ENCODE measurements at regions not wholly inside any gene's neighbourhood (a gene's known extent, or its start where the extent isn't known, plus 50 kb on each side); places are given as distances from the start of the nearest gene placed in this dataset.

DNA sequence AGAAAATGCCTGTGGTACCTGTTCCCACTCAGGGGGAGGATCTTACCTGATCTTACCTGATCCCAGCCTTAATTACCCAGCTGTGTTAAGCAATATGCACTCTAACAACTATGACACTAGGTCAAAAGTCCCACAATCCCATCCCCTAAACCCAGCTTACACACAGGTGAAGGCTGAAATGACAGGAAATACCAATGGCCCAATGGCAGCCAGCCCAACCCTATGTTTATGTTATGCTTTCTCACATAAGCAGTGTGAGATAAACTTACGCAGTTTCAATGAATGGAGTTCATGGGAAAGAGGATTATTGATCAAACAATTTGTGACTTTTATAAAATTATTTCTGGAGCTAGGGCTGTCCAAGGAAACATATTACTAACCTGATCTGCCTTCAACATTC lies 91.9 kb downstream of the GPAM start:
- no peaks in the 10 kb centered on the region for H3F3A ChIP-seq (ENCODE audit: low read depth)
- no peak overlapping the region for H2AFZ ChIP-seq (ENCODE audit: low read length)
- no peaks in the 10 kb centered on the region for H3K9me2 ChIP-seq (replicated peaks; ENCODE audit: low read depth, low read length)
- H3K4me2 ChIP-seq (ENCODE audit: low read depth, low read length, poor library complexity, severe bottlenecking) = no peak overlapping the region
- peaks cover 2% of the 10 kb centered on the region; the same call in 1 of the 2 replicates for H3K9me3 ChIP-seq (ENCODE audit: insufficient read depth, low read depth, low read length)
- H3K36me3 ChIP-seq (ENCODE audit: insufficient read depth, low read length) = no peaks in the 10 kb centered on the region
- TF ChIP-seq EZH2phosphoT487 (IDR thresholded peaks at IDR 0.05; ENCODE audit: borderline replicate concordance) = no peak
- no peak for TF ChIP-seq CTCF (conservative IDR thresholded peaks at IDR 0.05; ENCODE audit: low read length)
- H4K20me1 ChIP-seq (ENCODE audit: insufficient read depth, low read length, poor library complexity, severe bottlenecking) = no peaks in the 10 kb centered on the region
- no peak overlapping the region for H3K9ac ChIP-seq (ENCODE audit: low read depth, low read length, poor library complexity, severe bottlenecking)
- no peak overlapping the region for H3K4me3 ChIP-seq (ENCODE audit: low read length, poor library complexity, severe bottlenecking)
- H3K27me3 ChIP-seq (ENCODE audit: insufficient read depth, low read length, poor library complexity, severe bottlenecking) = no peaks in the 10 kb centered on the region
- no peaks in the 10 kb centered on the region for H3K79me2 ChIP-seq (ENCODE audit: insufficient read depth, low read length)
- H3K4me1 ChIP-seq (ENCODE audit: insufficient read depth, low read length, poor library complexity, severe bottlenecking) = no peaks in the 10 kb centered on the region

- H3K4me1 ChIP-seq (ENCODE audit: insufficient read depth, low read length, poor library complexity, severe bottlenecking) = no peaks in the 10 kb centered on the region
- H2AFZ ChIP-seq (ENCODE audit: low read length) = no peak overlapping the region
- H3K9me3 ChIP-seq (ENCODE audit: insufficient read depth, low read depth, low read length) = peaks cover 6% of the 10 kb centered on the region; the same call in 1 of the 2 replicates
- no peaks in the 10 kb centered on the region for H3F3A ChIP-seq (ENCODE audit: low read depth)
- no peaks in the 10 kb centered on the region for H3K36me3 ChIP-seq (ENCODE audit: insufficient read depth, low read length)
- no peaks in the 10 kb centered on the region for H3K9me2 ChIP-seq (replicated peaks; ENCODE audit: low read depth, low read length)
- no peaks in the 10 kb centered on the region for H4K20me1 ChIP-seq (ENCODE audit: insufficient read depth, low read length, poor library complexity, severe bottlenecking)
- no peaks in the 10 kb centered on the region for H3K27me3 ChIP-seq (ENCODE audit: insufficient read depth, low read length, poor library complexity, severe bottlenecking)
- H3K4me3 ChIP-seq (ENCODE audit: low read length, poor library complexity, severe bottlenecking) = no peak overlapping the region
- TF ChIP-seq EZH2phosphoT487 (IDR thresholded peaks at IDR 0.05; ENCODE audit: borderline replicate concordance) = no peak
- TF ChIP-seq CTCF (conservative IDR thresholded peaks at IDR 0.05; ENCODE audit: low read length) = no peak
- H3K4me2 ChIP-seq (ENCODE audit: low read depth, low read length, poor library complexity, severe bottlenecking) = no peak overlapping the region
- H3K9ac ChIP-seq (ENCODE audit: low read depth, low read length, poor library complexity, severe bottlenecking) = no peak overlapping the region
- no peaks in the 10 kb centered on the region for H3K79me2 ChIP-seq (ENCODE audit: insufficient read depth, low read length)
These were observed 91.0 kb downstream of the GPAM start for GRCh38 chr10:112092519-112092918.

DNA sequence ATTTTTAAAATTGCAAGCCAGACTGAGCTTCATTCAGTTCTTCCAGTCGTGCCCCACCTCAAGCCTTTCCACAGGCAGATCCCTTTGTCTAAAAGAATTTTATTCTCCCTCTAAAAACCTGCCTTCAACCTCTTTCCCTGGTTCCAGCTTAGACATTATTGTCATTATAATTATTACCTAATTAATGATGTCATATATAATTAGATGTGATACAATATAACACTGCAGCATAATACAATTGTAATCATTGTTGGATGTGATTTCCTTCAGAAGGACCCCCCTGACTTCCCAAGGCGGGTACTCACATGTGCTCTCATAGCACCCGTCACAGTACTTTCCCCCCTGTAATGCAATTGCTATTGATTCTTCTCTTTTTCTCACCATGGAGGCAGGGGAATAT lies 88.6 kb downstream of the GPAM start:
- Histone ChIP-seq H3K36me3 (ENCODE audit: insufficient read depth, low read length) (no peaks in the 10 kb centered on the region), H4K20me1 (ENCODE audit: insufficient read depth, low read length, poor library complexity, severe bottlenecking) (no peaks in the 10 kb centered on the region)
- no peak for TF ChIP-seq EZH2phosphoT487 (IDR thresholded peaks at IDR 0.05; ENCODE audit: borderline replicate concordance)
- TF ChIP-seq CTCF (conservative IDR thresholded peaks at IDR 0.05; ENCODE audit: low read length) = no peak

More for the DNA sequence above, 88.6 kb downstream of the GPAM start:
- H3F3A ChIP-seq (ENCODE audit: low read depth) = no peaks in the 10 kb centered on the region
- H3K4me1 ChIP-seq (ENCODE audit: insufficient read depth, low read length, poor library complexity, severe bottlenecking) = no peaks in the 10 kb centered on the region
- no peak overlapping the region for H3K4me3 ChIP-seq (ENCODE audit: low read length, poor library complexity, severe bottlenecking)
- H3K4me2 ChIP-seq (ENCODE audit: low read depth, low read length, poor library complexity, severe bottlenecking) = no peak overlapping the region
- peaks cover 10% of the 10 kb centered on the region; the same call in 1 of the 2 replicates for H3K9me3 ChIP-seq (ENCODE audit: insufficient read depth, low read depth, low read length)
- no peaks in the 10 kb centered on the region for H3K79me2 ChIP-seq (ENCODE audit: insufficient read depth, low read length)
- no peak overlapping the region for H3K9ac ChIP-seq (ENCODE audit: low read depth, low read length, poor library complexity, severe bottlenecking)
- H2AFZ ChIP-seq (ENCODE audit: low read length) = no peak overlapping the region
- no peaks in the 10 kb centered on the region for H3K27me3 ChIP-seq (ENCODE audit: insufficient read depth, low read length, poor library complexity, severe bottlenecking)
- H3K9me2 ChIP-seq (replicated peaks; ENCODE audit: low read depth, low read length) = no peaks in the 10 kb centered on the region

Measured in Loucy (cell line).